Liver (tissue), 8 donors: ENCODE measurements at regions not wholly inside any gene's neighbourhood (a gene's known extent, or its start where the extent isn't known, plus 50 kb on each side); places are given as distances from the start of the nearest gene placed in this dataset.

Source experiments
- DNase-seq: peaks from one replicate; pipeline ENCODE4 v3.0.0-alpha.2; 2017; ENCODE audit warnings: low spot score
- H3K27ac ChIP-seq, 2 donors: one replicate each; pipeline ENCODE4 v1.7.0; 2013; ENCODE audit warnings: inconsistent platforms in 2 of 2, low read length in 2 of 2, control low read depth in 1 of 2, low read depth in 1 of 2, mild to moderate bottlenecking in 1 of 2
- H3K27me3 ChIP-seq, 4 donors: one replicate each; pipeline versions ENCODE4 v1.6.1 to v1.7.0; 2013; ENCODE audit warnings: low read length in 3 of 4, inconsistent platforms in 1 of 4, mild to moderate bottlenecking in 1 of 4, moderate library complexity in 1 of 4; ENCODE audit not compliant: control insufficient read depth in 4 of 4, insufficient read depth in 4 of 4
- H3K36me3 ChIP-seq, 4 donors: one replicate each; pipeline versions ENCODE4 v1.6.1 to v1.7.0; 2013; ENCODE audit warnings: low read length in 3 of 4, mild to moderate bottlenecking in 3 of 4, low read depth in 1 of 4, moderate library complexity in 1 of 4; ENCODE audit not compliant: control insufficient read depth in 4 of 4, insufficient read depth in 3 of 4
- H3K4me1 ChIP-seq, 4 donors: one replicate each; pipeline versions ENCODE4 v1.6.1 to v1.7.0; 2013; ENCODE audit warnings: low read length in 3 of 4, mild to moderate bottlenecking in 3 of 4, moderate library complexity in 1 of 4; ENCODE audit not compliant: control insufficient read depth in 4 of 4, insufficient read depth in 4 of 4
- H3K4me3 ChIP-seq, 3 donors: one replicate each; pipeline versions ENCODE4 v1.6.1 to v1.7.0; 2013; ENCODE audit warnings: low read length in 3 of 3, control low read depth in 1 of 3, low read depth in 1 of 3, mild to moderate bottlenecking in 1 of 3
- H3K9ac ChIP-seq, 2 donors: one replicate each; pipeline ENCODE4 v1.7.0; 2013; ENCODE audit warnings: low read length in 2 of 2, mild to moderate bottlenecking in 2 of 2, moderate library complexity in 2 of 2, control low read depth in 1 of 2, low read depth in 1 of 2
- H3K9me3 ChIP-seq, 4 donors: one replicate each; pipeline versions ENCODE4 v1.6.1 to v1.7.0; 2013; ENCODE audit warnings: low read length in 3 of 4; ENCODE audit not compliant: control insufficient read depth in 4 of 4
- EGR1 ChIP-seq, 2 donors: IDR thresholded peaks; 2 replicates each; pipeline ENCODE4 v1.6.1; 2016 to 2018; ENCODE audit warnings: antibody characterized with exemption in 2 of 2, low read depth in 2 of 2
- FOXA1 ChIP-seq: IDR thresholded peaks from 2 replicates; pipeline ENCODE4 v1.6.1; 2016; ENCODE audit warnings: antibody characterized with exemption
- FOXA2 ChIP-seq: IDR thresholded peaks from 2 replicates; pipeline ENCODE4 v1.6.1; 2016; ENCODE audit warnings: antibody characterized with exemption
- GABPA ChIP-seq, 2 donors: IDR thresholded peaks in 1 of 2; conservative IDR thresholded peaks in 1 of 2; 2 replicates each; pipeline ENCODE4 v1.6.1; 2016; ENCODE audit warnings: antibody characterized with exemption in 2 of 2, mild to moderate bottlenecking in 1 of 2, moderate library complexity in 1 of 2
- HNF4A ChIP-seq, 2 donors: conservative IDR thresholded peaks; 2 replicates each; pipeline ENCODE4 v1.6.1; 2016; ENCODE audit warnings: antibody characterized with exemption in 2 of 2, mild to moderate bottlenecking in 2 of 2
- HNF4G ChIP-seq: IDR thresholded peaks from 2 replicates; pipeline ENCODE4 v1.6.1; 2016; ENCODE audit warnings: antibody characterized with exemption
- JUND ChIP-seq, 2 donors: IDR thresholded peaks; 2 replicates each; pipeline ENCODE4 v1.6.1; 2016; ENCODE audit warnings: antibody characterized with exemption in 2 of 2
- NR2F2 ChIP-seq: IDR thresholded peaks from 2 replicates; pipeline ENCODE4 v1.6.1; 2016; ENCODE audit warnings: antibody characterized with exemption
- RAD21 ChIP-seq, 2 donors: IDR thresholded peaks; 2 replicates each; pipeline ENCODE4 v1.6.1; 2016; ENCODE audit warnings: antibody characterized with exemption in 2 of 2, mild to moderate bottlenecking in 2 of 2
- RXRA ChIP-seq, 2 donors: IDR thresholded peaks; 2 replicates each; pipeline ENCODE4 v1.6.1; 2017 to 2018; ENCODE audit warnings: antibody characterized with exemption in 2 of 2, mild to moderate bottlenecking in 1 of 2
- SP1 ChIP-seq: IDR thresholded peaks from 2 replicates; pipeline ENCODE4 v1.6.1; 2018; ENCODE audit warnings: antibody characterized with exemption, mild to moderate bottlenecking
- TAF1 ChIP-seq: conservative IDR thresholded peaks from 2 replicates; pipeline ENCODE4 v1.6.1; 2016; ENCODE audit warnings: antibody characterized with exemption, mild to moderate bottlenecking
- YY1 ChIP-seq: IDR thresholded peaks from 2 replicates; pipeline ENCODE4 v1.6.1; 2016; ENCODE audit warnings: antibody characterized with exemption, mild to moderate bottlenecking
- WGBS: extraction: QIAGEN DNeasy Blood & Tissue Kit; methylation state at CpG from one replicate; pipeline ENCODE4 v1.1.7; 2013; 5-methylcytosine and 5-hydroxymethylcytosine counted together
- TF ChIP-seq, protein P1 (sequence below): IDR thresholded peaks from 2 replicates; pipeline ENCODE4 v1.6.1; 2016; ENCODE audit warnings: antibody characterized with exemption
- TF ChIP-seq, protein P2 (sequence below): fragments of 150-350 bp; IDR thresholded peaks from 2 replicates; pipeline ENCODE4 v1.5.1; 2017; ENCODE audit warnings: improper control_type of control experiment, low read depth, low read length; ENCODE audit not compliant: missing input control
- TF ChIP-seq, protein P3 (sequence below): IDR thresholded peaks from 2 replicates; pipeline ENCODE4 v1.6.1; 2016; ENCODE audit warnings: antibody characterized with exemption
- donor health status: healthy.
- donor health status: healthy.
- donor health status: healthy.
- donor health status: healthy.
- donor health status: healthy.

DNA sequence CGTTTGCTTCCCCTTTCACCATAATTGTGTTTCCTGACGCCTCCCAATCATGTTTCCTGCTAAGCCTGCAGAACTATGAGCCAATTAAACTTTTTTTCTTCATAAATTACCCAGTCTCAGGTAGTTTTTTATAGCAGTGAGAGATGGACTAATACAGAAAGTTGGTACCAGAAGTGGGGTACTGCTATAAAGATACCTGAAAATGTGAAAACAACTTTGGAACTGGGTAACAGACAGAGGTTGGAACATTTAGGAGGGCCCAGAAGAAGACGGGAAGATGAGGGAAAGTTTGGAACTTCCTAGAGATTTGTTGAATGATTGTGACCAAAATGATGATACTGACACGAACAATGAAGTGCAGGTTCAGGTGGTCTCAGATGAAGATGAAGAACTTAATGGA lies 1058.6 kb upstream of the CITED2 start:
- H3K4me3 ChIP-seq = no peak overlapping the region
- H3K27me3 ChIP-seq = no peaks in the 10 kb centered on the region
- H3K9ac ChIP-seq = no peak overlapping the region
- H3K9me3 ChIP-seq = peaks cover 0 to 4% (median 0%) of the 10 kb centered on the region in 4 donors
- WGBS = 93% methylated on average over 4 of the region's 4 CpGs
- TF ChIP-seq HNF4A (conservative IDR thresholded peaks at IDR 0.05) (no peak), EGR1 (IDR thresholded peaks at IDR 0.05; ENCODE audit: low read depth in 2 of 2) (no peak), FOXA1 (no peak), GABPA (IDR thresholded peaks at IDR 0.05 in 1 of 2, conservative IDR thresholded peaks at IDR 0.05 in 1 of 2) (no peak), NR2F2 (no peak), SP1 (no peak), FOXA2 (no peak), HNF4G (no peak), TAF1 (no peak), YY1 (no peak), RXRA (IDR thresholded peaks at IDR 0.05) (no peak), JUND (IDR thresholded peaks at IDR 0.05) (no peak)
- TF ChIP-seq, protein P1, sequence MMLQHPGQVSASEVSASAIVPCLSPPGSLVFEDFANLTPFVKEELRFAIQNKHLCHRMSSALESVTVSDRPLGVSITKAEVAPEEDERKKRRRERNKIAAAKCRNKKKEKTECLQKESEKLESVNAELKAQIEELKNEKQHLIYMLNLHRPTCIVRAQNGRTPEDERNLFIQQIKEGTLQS = no peak
- TF ChIP-seq, protein P2, sequence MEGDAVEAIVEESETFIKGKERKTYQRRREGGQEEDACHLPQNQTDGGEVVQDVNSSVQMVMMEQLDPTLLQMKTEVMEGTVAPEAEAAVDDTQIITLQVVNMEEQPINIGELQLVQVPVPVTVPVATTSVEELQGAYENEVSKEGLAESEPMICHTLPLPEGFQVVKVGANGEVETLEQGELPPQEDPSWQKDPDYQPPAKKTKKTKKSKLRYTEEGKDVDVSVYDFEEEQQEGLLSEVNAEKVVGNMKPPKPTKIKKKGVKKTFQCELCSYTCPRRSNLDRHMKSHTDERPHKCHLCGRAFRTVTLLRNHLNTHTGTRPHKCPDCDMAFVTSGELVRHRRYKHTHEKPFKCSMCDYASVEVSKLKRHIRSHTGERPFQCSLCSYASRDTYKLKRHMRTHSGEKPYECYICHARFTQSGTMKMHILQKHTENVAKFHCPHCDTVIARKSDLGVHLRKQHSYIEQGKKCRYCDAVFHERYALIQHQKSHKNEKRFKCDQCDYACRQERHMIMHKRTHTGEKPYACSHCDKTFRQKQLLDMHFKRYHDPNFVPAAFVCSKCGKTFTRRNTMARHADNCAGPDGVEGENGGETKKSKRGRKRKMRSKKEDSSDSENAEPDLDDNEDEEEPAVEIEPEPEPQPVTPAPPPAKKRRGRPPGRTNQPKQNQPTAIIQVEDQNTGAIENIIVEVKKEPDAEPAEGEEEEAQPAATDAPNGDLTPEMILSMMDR = no peak
- TF ChIP-seq, protein P3, sequence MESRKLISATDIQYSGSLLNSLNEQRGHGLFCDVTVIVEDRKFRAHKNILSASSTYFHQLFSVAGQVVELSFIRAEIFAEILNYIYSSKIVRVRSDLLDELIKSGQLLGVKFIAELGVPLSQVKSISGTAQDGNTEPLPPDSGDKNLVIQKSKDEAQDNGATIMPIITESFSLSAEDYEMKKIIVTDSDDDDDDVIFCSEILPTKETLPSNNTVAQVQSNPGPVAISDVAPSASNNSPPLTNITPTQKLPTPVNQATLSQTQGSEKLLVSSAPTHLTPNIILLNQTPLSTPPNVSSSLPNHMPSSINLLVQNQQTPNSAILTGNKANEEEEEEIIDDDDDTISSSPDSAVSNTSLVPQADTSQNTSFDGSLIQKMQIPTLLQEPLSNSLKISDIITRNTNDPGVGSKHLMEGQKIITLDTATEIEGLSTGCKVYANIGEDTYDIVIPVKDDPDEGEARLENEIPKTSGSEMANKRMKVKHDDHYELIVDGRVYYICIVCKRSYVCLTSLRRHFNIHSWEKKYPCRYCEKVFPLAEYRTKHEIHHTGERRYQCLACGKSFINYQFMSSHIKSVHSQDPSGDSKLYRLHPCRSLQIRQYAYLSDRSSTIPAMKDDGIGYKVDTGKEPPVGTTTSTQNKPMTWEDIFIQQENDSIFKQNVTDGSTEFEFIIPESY = no peak
- no peak for DNase-seq
- H3K4me1 ChIP-seq = no peaks in the 10 kb centered on the region
- H3K36me3 ChIP-seq = no peaks in the 10 kb centered on the region
- H3K27ac ChIP-seq = no peak overlapping the region

DNA sequence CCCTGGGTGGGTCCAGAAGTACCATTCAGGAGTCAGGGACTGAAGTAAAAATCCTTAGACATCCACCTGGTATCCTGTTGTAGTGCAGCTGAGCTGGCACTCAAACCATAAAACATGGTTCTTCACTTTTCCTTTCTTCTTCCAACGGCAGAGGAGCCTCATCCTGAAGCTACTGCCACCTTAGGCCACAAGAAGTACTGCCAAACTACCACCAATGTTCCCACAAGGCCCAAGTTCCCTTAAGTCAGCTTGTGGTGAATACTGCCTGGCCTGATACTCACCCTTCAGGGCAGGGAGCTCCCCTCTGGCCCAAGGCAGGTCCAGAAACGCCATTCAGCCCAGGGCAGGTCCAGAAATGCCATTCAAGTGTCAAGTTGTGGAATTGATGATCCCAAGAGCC lies 1053.4 kb upstream of the CITED2 start:
- no peaks in the 10 kb centered on the region for H3K36me3 ChIP-seq
- no peaks in the 10 kb centered on the region for H3K4me1 ChIP-seq
- TF ChIP-seq HNF4A (conservative IDR thresholded peaks at IDR 0.05) (no peak), RAD21 (IDR thresholded peaks at IDR 0.05) (no peak), RXRA (IDR thresholded peaks at IDR 0.05) (no peak), EGR1 (IDR thresholded peaks at IDR 0.05; ENCODE audit: low read depth in 2 of 2) (no peak), TAF1 (no peak), SP1 (no peak)
- TF ChIP-seq, protein P3 = no peak
- H3K27ac ChIP-seq = no peak overlapping the region
- no peaks in the 10 kb centered on the region for H3K27me3 ChIP-seq
- H3K9ac ChIP-seq = no peak overlapping the region
- no peak overlapping the region for H3K4me3 ChIP-seq
- no peak for DNase-seq
- H3K9me3 ChIP-seq = no peaks in the 10 kb centered on the region
- WGBS = 83% methylated on average over 2 of the region's 2 CpGs
